HL-60 (cell line): ENCODE measurements at regions not wholly inside any gene's neighbourhood (a gene's known extent, or its start where the extent isn't known, plus 50 kb on each side); places are given as distances from the start of the nearest gene placed in this dataset.

Experiments
- DNase-seq, 2 experiments: peaks; one replicate each; pipeline ENCODE4 v3.0.0-alpha.2; 2010 to 2020; ENCODE audit warnings: low read depth in 1 of 2, low spot score in 1 of 2
- H3K27ac ChIP-seq: fragments of 250-450 bp; sonication (Bioruptor Pico); replicated peaks from 2 replicates; pipeline ENCODE4 v1.5.1; 2020; ENCODE audit warnings: mild to moderate bottlenecking, moderate library complexity
- H3K27me3 ChIP-seq: fragments of 250-450 bp; sonication (Bioruptor Pico); 2 replicates; pipeline ENCODE4 v1.5.1; 2021; ENCODE audit warnings: mild to moderate bottlenecking, moderate library complexity; ENCODE audit not compliant: insufficient read depth, poor library complexity, severe bottlenecking
- H3K4me3 ChIP-seq: replicated peaks from 2 replicates; pipeline ENCODE4 v1.5.1; 2011; ENCODE audit warnings: mild to moderate bottlenecking, control low read depth, low read length; ENCODE audit not compliant: insufficient read depth
- CTCF ChIP-seq: IDR thresholded peaks from one replicate; pipeline ENCODE4 v1.5.1; 2011; ENCODE audit warnings: low read length, control low read depth, inconsistent platforms; ENCODE audit not compliant: insufficient read depth
- GABPA ChIP-seq: IDR thresholded peaks from 2 replicates; pipeline ENCODE4 v1.6.1; 2012; ENCODE audit warnings: low read depth
- POLR2AphosphoS5 ChIP-seq: IDR thresholded peaks from 2 replicates; pipeline ENCODE4 v1.6.1; 2012; ENCODE audit warnings: low read depth
- REST ChIP-seq: IDR thresholded peaks from 2 replicates; pipeline ENCODE4 v1.6.1; 2012; ENCODE audit warnings: low read depth; ENCODE audit not compliant: insufficient replicate concordance
- SPI1 ChIP-seq: IDR thresholded peaks from 2 replicates; pipeline ENCODE4 v1.6.1; 2012; ENCODE audit warnings: low read depth, mild to moderate bottlenecking, borderline replicate concordance

GRCh38 chr20:57118107-57118769, 148.2 kb downstream of the BMP7 start:
- DNase-seq: no peak
- Histone ChIP-seq H3K4me3 (no peak overlapping the region), H3K27me3 (no peaks in the 10 kb centered on the region), H3K27ac (no peak overlapping the region)
- TF ChIP-seq REST: no peak
- no peak for TF ChIP-seq GABPA
- no peak for TF ChIP-seq SPI1
- TF ChIP-seq CTCF: no peak
- TF ChIP-seq POLR2AphosphoS5: no peak
